Stromal cell of bone marrow (primary cell): ENCODE measurements at regions not wholly inside any gene's neighbourhood (a gene's known extent, or its start where the extent isn't known, plus 50 kb on each side); places are given as distances from the start of the nearest gene placed in this dataset.

Experiments
- DNase-seq: peaks from one replicate; pipeline ENCODE4 v3.0.0-alpha.2; 2012; ENCODE audit warnings: low read depth

- no peak for DNase-seq
Measured at GRCh38 chr17:59451706-59452105, 113.7 kb upstream of the DHX40 start.

GRCh38 chr17:59454633-59455105 is 110.7 kb upstream of the DHX40 start:
- DNase-seq = no peak

GRCh38 chr17:59456428-59456827 is 109.0 kb upstream of the DHX40 start:
- DNase-seq = no peak

- DNase-seq = no peak
Measured at GRCh38 chr17:59456923-59457615, 108.3 kb upstream of the DHX40 start.

GRCh38 chr17:59462385-59462784 is 103.0 kb upstream of the DHX40 start:
- DNase-seq = no peak

- no peak for DNase-seq
Measured at GRCh38 chr17:59464246-59464645, 101.2 kb upstream of the DHX40 start.

- DNase-seq = no peak
Measured at GRCh38 chr17:59465949-59466307, 99.5 kb upstream of the DHX40 start.

GRCh38 chr17:59466946-59467801 is 98.2 kb upstream of the DHX40 start:
- no peak for DNase-seq

- DNase-seq = no peak
Measured at GRCh38 chr17:59469786-59470485, 95.5 kb upstream of the DHX40 start.

- DNase-seq = no peak
Measured at GRCh38 chr17:59470624-59471297, 94.6 kb upstream of the DHX40 start.

GRCh38 chr17:59476413-59476812 is 89.0 kb upstream of the DHX40 start:
- DNase-seq = no peak

- DNase-seq = no peak
Measured at GRCh38 chr17:59479141-59479540, 86.3 kb upstream of the DHX40 start.

- no peak for DNase-seq
Measured at GRCh38 chr17:59483860-59484259, 81.5 kb upstream of the DHX40 start.

GRCh38 chr17:59485015-59485414 is 80.4 kb upstream of the DHX40 start:
- DNase-seq = no peak

GRCh38 chr17:59485946-59486345 is 79.5 kb upstream of the DHX40 start:
- no peak for DNase-seq

GRCh38 chr17:59487161-59487873 is 78.1 kb upstream of the DHX40 start:
- DNase-seq = peak; percentile 31

- DNase-seq = no peak
Measured at GRCh38 chr17:59488805-59489204, 76.6 kb upstream of the DHX40 start.

GRCh38 chr17:59490216-59490615 is 75.2 kb upstream of the DHX40 start:
- no peak for DNase-seq

- DNase-seq = no peak
Measured at GRCh38 chr17:59491353-59492090, 73.9 kb upstream of the DHX40 start.

- no peak for DNase-seq
Measured at GRCh38 chr17:59492091-59492451, 73.3 kb upstream of the DHX40 start.

- no peak for DNase-seq
Measured at GRCh38 chr17:59493867-59494266, 71.5 kb upstream of the DHX40 start.
